DND-41 (cell line): ENCODE measurements at regions not wholly inside any gene's neighbourhood (a gene's known extent, or its start where the extent isn't known, plus 50 kb on each side); places are given as distances from the start of the nearest gene placed in this dataset.

ENCODE experiments used
- CTCF ChIP-seq: IDR thresholded peaks from 2 replicates; pipeline ENCODE4 v1.5.1; 2012; ENCODE audit warnings: borderline replicate concordance, low read length, moderate library complexity, mild to moderate bottlenecking; ENCODE audit not compliant: poor library complexity, severe bottlenecking; ENCODE audit errors: extremely low read depth
- EZH2 ChIP-seq: IDR thresholded peaks from 3 replicates; pipeline ENCODE4 v1.6.1; 2012; ENCODE audit warnings: borderline replicate concordance, low read depth, mild to moderate bottlenecking, moderate library complexity, low read length, inconsistent platforms; ENCODE audit not compliant: severe bottlenecking

DNA sequence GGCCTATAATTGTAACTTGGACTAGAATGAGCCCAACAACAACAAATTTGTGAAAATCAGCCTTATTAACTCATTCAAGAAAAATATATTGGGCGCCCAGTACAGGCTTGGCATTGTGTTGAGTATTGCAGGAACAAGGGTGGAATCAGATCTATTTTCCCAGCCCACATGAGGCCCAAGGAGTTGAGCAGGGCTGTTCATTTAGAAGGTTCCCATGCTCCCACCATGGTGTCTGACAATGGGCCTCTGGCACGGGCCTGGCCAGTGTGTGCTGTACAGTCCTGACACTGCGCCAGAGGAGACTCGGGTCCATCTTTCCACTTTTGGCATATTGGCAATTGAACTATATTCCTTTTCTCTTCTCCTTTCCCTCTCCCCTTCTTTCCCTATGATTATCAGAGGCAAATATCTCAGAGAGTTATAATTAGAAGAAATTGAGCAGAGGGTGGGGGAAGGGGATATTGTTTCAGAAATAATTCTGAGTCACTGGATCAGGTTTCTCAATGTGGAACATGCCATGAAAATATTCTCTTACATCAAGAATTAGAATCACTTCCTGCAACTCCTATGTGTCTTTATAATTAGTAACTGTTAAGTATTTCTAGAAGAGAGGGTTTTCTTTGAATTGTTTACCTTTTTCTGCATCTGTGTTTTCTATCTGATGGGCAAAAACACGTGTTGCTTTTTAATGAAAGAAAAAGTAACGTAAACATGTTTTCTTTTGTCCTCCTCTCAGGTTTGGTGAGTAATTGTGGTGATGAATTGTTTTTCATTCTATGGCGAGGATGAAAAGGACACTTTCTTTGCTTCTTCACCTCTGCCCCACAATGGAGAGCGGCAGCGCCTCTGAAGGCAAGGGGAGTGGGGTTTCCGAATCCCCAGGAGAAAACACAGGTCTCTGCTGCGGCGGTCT lies 209.4 kb downstream of the FOXA2 start:
- TF ChIP-seq CTCF (no peak), EZH2 (no peak)
